ENCODE measurements at regions not wholly inside any gene's neighbourhood (a gene's known extent, or its start where the extent isn't known, plus 50 kb on each side); places are given as distances from the start of the nearest gene placed in this dataset.

GRCh38 chr1:189269011-189269410 lies 1208.7 kb downstream of the BRINP3 start:
- intact Hi-C loops (cut with micrococcal nuclease) = no loop called here
- Mint-ChIP-seq H3K27ac (no peak overlapping the region), H3K27me3 (no peaks in the 10 kb centered on the region), H3K4me3 (no peak overlapping the region), H3K4me1 (no peaks in the 10 kb centered on the region), H3K36me3 (ENCODE audit: low read depth) (no peaks in the 10 kb centered on the region), H3K9me3 (peaks cover 8% of the 10 kb centered on the region)
- CTCF ChIA-PET = no interaction called here
- no peak for DNase-seq
- POLR2A ChIA-PET = no interaction called here
- TF ChIP-seq CTCF (IDR thresholded peaks at IDR 0.05) = no peak
- ATAC-seq (ENCODE audit: low read depth) = no peak

GRCh38 chr1:189274267-189274666 lies 1203.4 kb downstream of the BRINP3 start:
- no peak for DNase-seq
- Mint-ChIP-seq H3K36me3 (ENCODE audit: low read depth) (no peaks in the 10 kb centered on the region), H3K9me3 (peaks cover under 1% of the 10 kb centered on the region), H3K27ac (no peak overlapping the region), H3K27me3 (no peaks in the 10 kb centered on the region), H3K4me3 (no peak overlapping the region), H3K4me1 (no peaks in the 10 kb centered on the region)
- TF ChIP-seq CTCF (IDR thresholded peaks at IDR 0.05) = no peak
- POLR2A ChIA-PET = no interaction called here
- intact Hi-C loops (cut with micrococcal nuclease) = no loop called here
- CTCF ChIA-PET = no interaction called here
- ATAC-seq (ENCODE audit: low read depth) = no peak

- H3K36me3 Mint-ChIP-seq (ENCODE audit: low read depth) = no peaks in the 10 kb centered on the region
- CTCF ChIA-PET = no interaction called here
- no peak for TF ChIP-seq CTCF (IDR thresholded peaks at IDR 0.05)
- DNase-seq (no peak), ATAC-seq (ENCODE audit: low read depth) (no peak)
- H3K27me3 Mint-ChIP-seq = no peaks in the 10 kb centered on the region
- H3K4me3 Mint-ChIP-seq = no peak overlapping the region
- H3K27ac Mint-ChIP-seq = no peak overlapping the region
- intact Hi-C loops (cut with micrococcal nuclease) = no loop called here
- POLR2A ChIA-PET = no interaction called here
- H3K4me1 Mint-ChIP-seq = no peaks in the 10 kb centered on the region
- H3K9me3 Mint-ChIP-seq = no peaks in the 10 kb centered on the region
Observed at GRCh38 chr1:189275796-189276195, 1201.9 kb downstream of the BRINP3 start.

- H3K36me3 Mint-ChIP-seq (ENCODE audit: low read depth) = no peaks in the 10 kb centered on the region
- H3K27ac Mint-ChIP-seq = no peak overlapping the region
- CTCF ChIA-PET = no interaction called here
- DNase-seq (no peak), ATAC-seq (ENCODE audit: low read depth) (no peak)
- no peaks in the 10 kb centered on the region for H3K27me3 Mint-ChIP-seq
- POLR2A ChIA-PET = no interaction called here
- H3K4me1 Mint-ChIP-seq = no peaks in the 10 kb centered on the region
- no peak overlapping the region for H3K4me3 Mint-ChIP-seq
- intact Hi-C loops (cut with micrococcal nuclease) = no loop called here
- H3K9me3 Mint-ChIP-seq = peaks cover 3% of the 10 kb centered on the region
- TF ChIP-seq CTCF (IDR thresholded peaks at IDR 0.05) = no peak
Observed at GRCh38 chr1:189289346-189289745, 1188.3 kb downstream of the BRINP3 start.

- Mint-ChIP-seq H3K4me3 (no peak overlapping the region), H3K4me1 (no peaks in the 10 kb centered on the region), H3K36me3 (ENCODE audit: low read depth) (no peaks in the 10 kb centered on the region), H3K9me3 (peaks cover 3% of the 10 kb centered on the region), H3K27ac (no peak overlapping the region), H3K27me3 (no peaks in the 10 kb centered on the region)
- CTCF ChIA-PET = no interaction called here
- TF ChIP-seq CTCF (IDR thresholded peaks at IDR 0.05) = no peak
- DNase-seq (no peak), ATAC-seq (ENCODE audit: low read depth) (no peak)
- POLR2A ChIA-PET = no interaction called here
- intact Hi-C loops (cut with micrococcal nuclease) = no loop called here
Observed at GRCh38 chr1:189301235-189301634, 1176.4 kb downstream of the BRINP3 start.

Data from activated B cell treated with CpG ODN at 0.5 μM for 24 hours (primary cell).